ENCODE measurements at regions not wholly inside any gene's neighbourhood (a gene's known extent, or its start where the extent isn't known, plus 50 kb on each side); places are given as distances from the start of the nearest gene placed in this dataset.

GRCh38 chr18:22847392-22847791, 85.7 kb upstream of the RBBP8 start:
- no peaks in the 10 kb centered on the region for H3K27me3 ChIP-seq (ENCODE audit: insufficient read depth, low read length)
- no peak overlapping the region for H3K4me2 ChIP-seq (ENCODE audit: low read length)
- no peaks in the 10 kb centered on the region for H4K20me1 ChIP-seq (ENCODE audit: insufficient read depth)
- no peak overlapping the region for H3K9ac ChIP-seq (ENCODE audit: low read length)
- no peak overlapping the region for H3K27ac ChIP-seq (ENCODE audit: low read depth, low read length)
- no peaks in the 10 kb centered on the region for H3K9me2 ChIP-seq (ENCODE audit: insufficient read depth)
- DNase-seq (ENCODE audit: low read depth, low spot score), result no peak
- ChIA-PET CTCF (interaction anchor here (1.0 to 2.0 kb wide), 4 partner anchors 10 to 136 kb away, joined by 3 to 7 read pairs (median 4); partner anchors contain the start of gene RBBP8), POLR2A (interaction anchor here (1.7 kb wide), 1 partner anchor 131 kb away, joined by 4 read pairs; no protein-coding TSS in a partner anchor), RAD21 (ENCODE audit: low non-redundant PET in 1 of 2, low total read pairs in 2 of 2, uncharacterized antibody in 2 of 2, unreplicated experiment in 2 of 2) (no interaction called here)
- H3K36me3 ChIP-seq (ENCODE audit: control insufficient read depth in 1 of 2, insufficient read depth in 2 of 2, low read length in 2 of 2), result no peaks in the 10 kb centered on the region
- no peak overlapping the region for H3K4me3 ChIP-seq (replicated peaks in 1 of 2; ENCODE audit: low read depth in 1 of 2, low read length in 2 of 2)
- TF ChIP-seq ZNF274 (IDR thresholded peaks at IDR 0.05; ENCODE audit: low read depth, low read length), result no peak
- TF ChIP-seq POLR2A (IDR thresholded peaks at IDR 0.05; ENCODE audit: borderline replicate concordance, extremely low read depth, insufficient read depth, insufficient read length), result no peak
- TF ChIP-seq MAX (IDR thresholded peaks at IDR 0.05), result no peak
- TF ChIP-seq YY1 (IDR thresholded peaks at IDR 0.05; ENCODE audit: extremely low read depth, insufficient replicate concordance, low read depth, low read length), result no peak
- TF ChIP-seq EGR1 (IDR thresholded peaks at IDR 0.05; ENCODE audit: low read depth), result no peak
- TF ChIP-seq CEBPB (IDR thresholded peaks at IDR 0.05; ENCODE audit: low read depth), result no peak
- peaks cover 14% of the 10 kb centered on the region in 2 experiments for H3K4me1 ChIP-seq (ENCODE audit: control insufficient read depth in 1 of 2, insufficient read depth in 2 of 2, low read length in 2 of 2)
- no peak overlapping the region for H2AFZ ChIP-seq (ENCODE audit: low read depth, low read length, poor library complexity, severe bottlenecking)
- intact Hi-C loops (cut with micrococcal nuclease), result loop anchor here (2.0 kb wide), 1 partner anchor 135 kb away; no protein-coding TSS in a partner anchor
- H3K9me3 ChIP-seq (ENCODE audit: control insufficient read depth in 1 of 2, insufficient read depth in 1 of 2, low read depth in 1 of 2, low read length in 2 of 2), result no peaks in the 10 kb centered on the region
- no TSS peak for BruUV-seq (replicated peaks)
- no peaks in the 10 kb centered on the region for H3K79me2 ChIP-seq (ENCODE audit: insufficient read depth, low read length)
- no peak for ATAC-seq

GRCh38 chr18:22847867-22848451, 85.2 kb upstream of the RBBP8 start:
- CTCF ChIA-PET, result interaction anchor here (1.0 to 1.1 kb wide), 2 partner anchors 85 to 135 kb away, joined by 3 to 5 read pairs; partner anchors contain the start of gene RBBP8
- no peaks in the 10 kb centered on the region for H3K36me3 ChIP-seq (ENCODE audit: control insufficient read depth in 1 of 2, insufficient read depth in 2 of 2, low read length in 2 of 2)
- no peaks in the 10 kb centered on the region for H3K79me2 ChIP-seq (ENCODE audit: insufficient read depth, low read length)
- POLR2A ChIA-PET, result interaction anchor here (1.5 to 1.7 kb wide), 2 partner anchors 85 to 130 kb away, joined by 3 to 4 read pairs; partner anchors contain the start of gene RBBP8
- H3K27ac ChIP-seq (ENCODE audit: low read depth, low read length), result no peak overlapping the region
- RAD21 ChIA-PET (ENCODE audit: low non-redundant PET in 1 of 2, low total read pairs in 2 of 2, uncharacterized antibody in 2 of 2, unreplicated experiment in 2 of 2), result no interaction called here
- H3K4me1 ChIP-seq (ENCODE audit: control insufficient read depth in 1 of 2, insufficient read depth in 2 of 2, low read length in 2 of 2), result peaks cover 14% of the 10 kb centered on the region in 2 experiments
- no peak overlapping the region for H3K4me2 ChIP-seq (ENCODE audit: low read length)
- TF ChIP-seq ATF3 (IDR thresholded peaks at IDR 0.05), result no peak
- TF ChIP-seq CTCF (IDR thresholded peaks at IDR 0.05 in 2 of 3, conservative IDR thresholded peaks at IDR 0.05 in 1 of 3; ENCODE audit: borderline replicate concordance in 1 of 3, insufficient read depth in 1 of 3, low read depth in 2 of 3, low read length in 2 of 3), result no peak
- no peak for TF ChIP-seq CEBPB (IDR thresholded peaks at IDR 0.05; ENCODE audit: low read depth)
- no peak for TF ChIP-seq ELF1 (IDR thresholded peaks at IDR 0.05; ENCODE audit: borderline replicate concordance, low read depth)
- TF ChIP-seq ZFX (IDR thresholded peaks at IDR 0.05), result no peak
- no peak for TF ChIP-seq EZH2phosphoT487 (IDR thresholded peaks at IDR 0.05; ENCODE audit: borderline replicate concordance)
- no peak for TF ChIP-seq SP1 (IDR thresholded peaks at IDR 0.05; ENCODE audit: low read depth)
- TF ChIP-seq TCF7L2 (IDR thresholded peaks at IDR 0.05; ENCODE audit: borderline replicate concordance, extremely low read depth, insufficient read depth, insufficient read length), result no peak
- H3K9me3 ChIP-seq (ENCODE audit: control insufficient read depth in 1 of 2, insufficient read depth in 1 of 2, low read depth in 1 of 2, low read length in 2 of 2), result no peaks in the 10 kb centered on the region
- H4K20me1 ChIP-seq (ENCODE audit: insufficient read depth), result no peaks in the 10 kb centered on the region
- no TSS peak for BruUV-seq (replicated peaks)
- DNase-seq (ENCODE audit: low read depth, low spot score) (no peak), ATAC-seq (no peak)
- no peaks in the 10 kb centered on the region for H3K27me3 ChIP-seq (ENCODE audit: insufficient read depth, low read length)
- H3K9me2 ChIP-seq (ENCODE audit: insufficient read depth), result no peaks in the 10 kb centered on the region
- no peak overlapping the region for H3K4me3 ChIP-seq (replicated peaks in 1 of 2; ENCODE audit: low read depth in 1 of 2, low read length in 2 of 2)
- H3K9ac ChIP-seq (ENCODE audit: low read length), result no peak overlapping the region
- intact Hi-C loops (cut with micrococcal nuclease), result loop anchor here (2.0 kb wide), 1 partner anchor 135 kb away; no protein-coding TSS in a partner anchor
- H2AFZ ChIP-seq (ENCODE audit: low read depth, low read length, poor library complexity, severe bottlenecking), result no peak overlapping the region

Data from HCT116 (cell line).